Parathyroid adenoma (tissue), 2 donors: ENCODE measurements at regions not wholly inside any gene's neighbourhood (a gene's known extent, or its start where the extent isn't known, plus 50 kb on each side); places are given as distances from the start of the nearest gene placed in this dataset.
"Not testable (repeated sequence)": the region's sequence is repeated elsewhere in the genome, so short reads cannot be mapped to it uniquely, and the experiment has no call there.

Experiments
- H2AFZ ChIP-seq: fragments of 300-600 bp; sonication (generic); one replicate; pipeline ENCODE4 v1.7.0; 2017; ENCODE audit warnings: antibody characterized with exemption, mild to moderate bottlenecking
- H3K27ac ChIP-seq: fragments of 300-600 bp; sonication (generic); one replicate; pipeline ENCODE4 v1.7.0; 2017
- H3K27me3 ChIP-seq: fragments of 300-600 bp; sonication (generic); one replicate; pipeline ENCODE4 v1.7.0; 2017; ENCODE audit warnings: low read length; ENCODE audit not compliant: control insufficient read depth, insufficient read depth
- H3K36me3 ChIP-seq: fragments of 300-600 bp; sonication (generic); one replicate; pipeline ENCODE4 v1.7.0; 2017; ENCODE audit warnings: low read length; ENCODE audit not compliant: control insufficient read depth, insufficient read depth
- H3K4me1 ChIP-seq: fragments of 300-600 bp; sonication (generic); one replicate; pipeline ENCODE4 v1.7.0; 2017; ENCODE audit warnings: control low read depth
- H3K4me2 ChIP-seq: fragments of 300-600 bp; sonication (generic); one replicate; pipeline ENCODE4 v1.7.0; 2017; ENCODE audit warnings: low read length
- H3K4me3 ChIP-seq: fragments of 300-600 bp; sonication (generic); one replicate; pipeline ENCODE4 v1.7.0; 2017; ENCODE audit warnings: low read depth, low read length
- H3K79me2 ChIP-seq: fragments of 300-600 bp; sonication (generic); one replicate; pipeline ENCODE4 v1.7.0; 2017; ENCODE audit warnings: control low read depth
- H3K9ac ChIP-seq: fragments of 300-600 bp; sonication (generic); one replicate; pipeline ENCODE4 v1.7.0; 2017; ENCODE audit warnings: mild to moderate bottlenecking
- H3K9me3 ChIP-seq: fragments of 300-600 bp; sonication (generic); one replicate; pipeline ENCODE4 v1.7.0; 2017; ENCODE audit warnings: low read length; ENCODE audit not compliant: control insufficient read depth
- TF ChIP-seq, protein P1 (sequence below): fragments of 300-600 bp; sonication (generic); IDR thresholded peaks from one replicate; pipeline ENCODE4 v1.7.0; 2017; ENCODE audit warnings: antibody characterized with exemption, mild to moderate bottlenecking
- donor health status: primary hyperparathyroidism.

DNA sequence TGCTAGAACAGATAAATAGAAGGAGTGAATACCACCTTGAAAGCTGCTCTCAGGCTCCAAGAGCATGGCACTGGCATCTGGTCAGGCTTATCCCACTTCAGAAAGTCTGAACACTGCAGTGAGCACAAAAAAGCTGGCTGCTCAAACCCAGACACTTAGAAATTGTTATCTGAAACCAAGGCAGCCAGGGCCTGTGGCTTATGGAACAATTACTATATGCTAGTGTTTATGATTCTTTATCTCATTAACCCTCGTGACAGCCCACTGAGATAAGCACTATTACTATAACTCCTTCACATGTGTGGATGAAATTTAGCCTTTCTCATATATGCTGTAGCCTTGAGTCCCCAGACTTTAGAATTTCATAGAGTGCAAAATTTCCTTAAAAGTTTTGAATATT, 400.2 kb downstream of the RAB38 start:
- TF ChIP-seq, protein P1, sequence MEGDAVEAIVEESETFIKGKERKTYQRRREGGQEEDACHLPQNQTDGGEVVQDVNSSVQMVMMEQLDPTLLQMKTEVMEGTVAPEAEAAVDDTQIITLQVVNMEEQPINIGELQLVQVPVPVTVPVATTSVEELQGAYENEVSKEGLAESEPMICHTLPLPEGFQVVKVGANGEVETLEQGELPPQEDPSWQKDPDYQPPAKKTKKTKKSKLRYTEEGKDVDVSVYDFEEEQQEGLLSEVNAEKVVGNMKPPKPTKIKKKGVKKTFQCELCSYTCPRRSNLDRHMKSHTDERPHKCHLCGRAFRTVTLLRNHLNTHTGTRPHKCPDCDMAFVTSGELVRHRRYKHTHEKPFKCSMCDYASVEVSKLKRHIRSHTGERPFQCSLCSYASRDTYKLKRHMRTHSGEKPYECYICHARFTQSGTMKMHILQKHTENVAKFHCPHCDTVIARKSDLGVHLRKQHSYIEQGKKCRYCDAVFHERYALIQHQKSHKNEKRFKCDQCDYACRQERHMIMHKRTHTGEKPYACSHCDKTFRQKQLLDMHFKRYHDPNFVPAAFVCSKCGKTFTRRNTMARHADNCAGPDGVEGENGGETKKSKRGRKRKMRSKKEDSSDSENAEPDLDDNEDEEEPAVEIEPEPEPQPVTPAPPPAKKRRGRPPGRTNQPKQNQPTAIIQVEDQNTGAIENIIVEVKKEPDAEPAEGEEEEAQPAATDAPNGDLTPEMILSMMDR, result no peak
- no peak overlapping the region for H3K4me3 ChIP-seq
- no peak overlapping the region for H3K4me2 ChIP-seq
- no peaks in the 10 kb centered on the region for H3K27me3 ChIP-seq
- no peak overlapping the region for H3K27ac ChIP-seq
- H2AFZ ChIP-seq, result no peak overlapping the region
- no peaks in the 10 kb centered on the region for H3K9me3 ChIP-seq
- no peaks in the 10 kb centered on the region for H3K36me3 ChIP-seq
- H3K9ac ChIP-seq, result no peak overlapping the region
- no peaks in the 10 kb centered on the region for H3K4me1 ChIP-seq
- H3K79me2 ChIP-seq, result no peaks in the 10 kb centered on the region

- Histone ChIP-seq H3K9me3 (no peaks in the 10 kb centered on the region), H3K4me3 (no peak overlapping the region), H3K79me2 (no peaks in the 10 kb centered on the region), H2AFZ (no peak overlapping the region), H3K36me3 (no peaks in the 10 kb centered on the region), H3K4me2 (no peak overlapping the region), H3K27me3 (no peaks in the 10 kb centered on the region), H3K4me1 (no peaks in the 10 kb centered on the region), H3K27ac (no peak overlapping the region), H3K9ac (no peak overlapping the region)
- TF ChIP-seq, protein P1, result no peak
Measured at GRCh38 chr11:87769661-87770060, 405.6 kb downstream of the RAB38 start.

DNA sequence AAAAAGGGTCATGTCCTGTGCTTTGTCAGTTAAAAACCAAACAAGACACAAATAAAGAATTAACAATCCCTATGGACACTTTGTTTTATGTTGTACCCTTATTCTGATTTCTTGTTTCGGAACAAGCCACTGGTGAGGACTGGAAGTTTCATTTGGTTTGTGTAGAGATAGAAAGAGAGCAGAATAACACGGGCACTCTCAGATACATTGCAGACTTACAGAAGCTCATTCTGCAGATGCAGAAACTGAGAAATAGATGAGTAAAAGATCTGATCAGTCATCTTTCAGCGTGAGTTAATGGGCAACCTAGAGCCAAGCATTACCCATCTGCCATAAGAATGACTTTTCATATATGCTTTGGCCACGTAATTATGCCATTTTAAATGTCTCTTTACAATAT, 407.6 kb downstream of the RAB38 start:
- Histone ChIP-seq H3K36me3 (no peaks in the 10 kb centered on the region), H3K27ac (no peak overlapping the region), H3K4me2 (no peak overlapping the region), H3K9me3 (no peaks in the 10 kb centered on the region), H3K4me1 (no peaks in the 10 kb centered on the region), H3K9ac (no peak overlapping the region), H3K27me3 (no peaks in the 10 kb centered on the region), H3K4me3 (no peak overlapping the region), H2AFZ (no peak overlapping the region), H3K79me2 (no peaks in the 10 kb centered on the region)
- TF ChIP-seq, protein P1, result no peak

DNA sequence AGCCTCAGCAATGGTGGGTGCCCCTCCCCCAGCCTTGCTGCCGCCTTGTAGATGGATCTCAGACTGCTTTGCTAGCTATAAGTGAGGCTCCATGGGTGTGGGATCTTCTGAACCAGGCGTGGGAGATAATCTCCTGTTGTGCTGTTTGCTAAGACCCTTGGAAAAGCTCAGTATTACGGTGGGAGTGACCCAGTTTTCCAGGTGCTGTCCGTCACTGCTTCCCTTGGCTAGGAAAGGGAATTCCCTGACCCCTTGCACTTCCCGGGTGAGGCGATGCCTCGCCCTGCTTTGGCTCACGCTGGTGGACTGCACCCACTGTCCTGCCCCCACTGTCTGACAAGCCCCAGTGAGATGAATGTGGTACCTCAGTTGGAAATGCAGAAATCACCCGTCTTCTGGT, 411.2 kb downstream of the RAB38 start:
- not testable (repeated sequence) for H3K79me2 ChIP-seq

DNA sequence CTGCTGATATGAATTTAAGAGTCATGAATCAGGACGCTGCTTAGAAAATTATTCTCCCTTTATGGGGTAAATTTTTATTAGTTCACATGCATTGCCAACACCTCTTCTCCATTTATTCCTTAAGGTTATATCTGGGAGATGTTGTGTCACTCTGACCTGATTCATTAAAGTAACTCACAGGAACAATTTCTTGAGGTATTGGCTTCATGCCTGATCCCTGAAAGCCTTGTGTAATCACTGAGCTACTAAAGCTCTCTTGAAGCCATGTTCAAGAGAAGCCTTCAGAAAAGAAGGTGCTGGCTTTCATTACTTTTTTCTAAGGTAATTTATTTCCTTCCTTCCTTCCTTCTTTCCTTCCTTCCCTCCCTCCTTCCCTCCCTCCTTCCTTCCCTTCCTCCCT, 420.6 kb downstream of the RAB38 start:
- no peak overlapping the region for H2AFZ ChIP-seq
- H3K9me3 ChIP-seq, result no peaks in the 10 kb centered on the region
- H3K4me3 ChIP-seq, result no peak overlapping the region
- no peak overlapping the region for H3K9ac ChIP-seq
- H3K36me3 ChIP-seq, result no peaks in the 10 kb centered on the region
- no peak overlapping the region for H3K27ac ChIP-seq
- no peak overlapping the region for H3K4me2 ChIP-seq
- TF ChIP-seq, protein P1, result no peak
- no peaks in the 10 kb centered on the region for H3K27me3 ChIP-seq
- no peaks in the 10 kb centered on the region for H3K4me1 ChIP-seq
- no peaks in the 10 kb centered on the region for H3K79me2 ChIP-seq

More for the DNA sequence above, 411.2 kb downstream of the RAB38 start:
- H3K27ac ChIP-seq, H3K9me3 ChIP-seq, H3K27me3 ChIP-seq, H3K4me3 ChIP-seq, H3K9ac ChIP-seq, H3K4me1 ChIP-seq, H2AFZ ChIP-seq, H3K4me2 ChIP-seq, H3K36me3 ChIP-seq: not testable (repeated sequence)
